Liver (tissue), 7 donors: ENCODE measurements at regions not wholly inside any gene's neighbourhood (a gene's known extent, or its start where the extent isn't known, plus 50 kb on each side); places are given as distances from the start of the nearest gene placed in this dataset.

ENCODE experiments used
- DNase-seq: peaks from one replicate; pipeline ENCODE4 v3.0.0-alpha.2; 2017; ENCODE audit warnings: low spot score
- H3K27ac ChIP-seq, 2 donors: one replicate each; pipeline ENCODE4 v1.7.0; 2013; ENCODE audit warnings: inconsistent platforms in 2 of 2, low read length in 2 of 2, control low read depth in 1 of 2, low read depth in 1 of 2, mild to moderate bottlenecking in 1 of 2
- H3K27me3 ChIP-seq, 4 donors: one replicate each; pipeline versions ENCODE4 v1.6.1 to v1.7.0; 2013; ENCODE audit warnings: low read length in 3 of 4, inconsistent platforms in 1 of 4, mild to moderate bottlenecking in 1 of 4, moderate library complexity in 1 of 4; ENCODE audit not compliant: control insufficient read depth in 4 of 4, insufficient read depth in 4 of 4
- H3K36me3 ChIP-seq, 4 donors: one replicate each; pipeline versions ENCODE4 v1.6.1 to v1.7.0; 2013; ENCODE audit warnings: low read length in 3 of 4, mild to moderate bottlenecking in 3 of 4, low read depth in 1 of 4, moderate library complexity in 1 of 4; ENCODE audit not compliant: control insufficient read depth in 4 of 4, insufficient read depth in 3 of 4
- H3K4me1 ChIP-seq, 4 donors: one replicate each; pipeline versions ENCODE4 v1.6.1 to v1.7.0; 2013; ENCODE audit warnings: low read length in 3 of 4, mild to moderate bottlenecking in 3 of 4, moderate library complexity in 1 of 4; ENCODE audit not compliant: control insufficient read depth in 4 of 4, insufficient read depth in 4 of 4
- H3K4me3 ChIP-seq, 3 donors: one replicate each; pipeline versions ENCODE4 v1.6.1 to v1.7.0; 2013; ENCODE audit warnings: low read length in 3 of 3, control low read depth in 1 of 3, low read depth in 1 of 3, mild to moderate bottlenecking in 1 of 3
- H3K9ac ChIP-seq, 2 donors: one replicate each; pipeline ENCODE4 v1.7.0; 2013; ENCODE audit warnings: low read length in 2 of 2, mild to moderate bottlenecking in 2 of 2, moderate library complexity in 2 of 2, control low read depth in 1 of 2, low read depth in 1 of 2
- H3K9me3 ChIP-seq, 4 donors: one replicate each; pipeline versions ENCODE4 v1.6.1 to v1.7.0; 2013; ENCODE audit warnings: low read length in 3 of 4; ENCODE audit not compliant: control insufficient read depth in 4 of 4
- EGR1 ChIP-seq, 2 donors: IDR thresholded peaks; 2 replicates each; pipeline ENCODE4 v1.6.1; 2016 to 2018; ENCODE audit warnings: antibody characterized with exemption in 2 of 2, low read depth in 2 of 2
- FOXA2 ChIP-seq: IDR thresholded peaks from 2 replicates; pipeline ENCODE4 v1.6.1; 2016; ENCODE audit warnings: antibody characterized with exemption
- GABPA ChIP-seq, 2 donors: IDR thresholded peaks in 1 of 2; conservative IDR thresholded peaks in 1 of 2; 2 replicates each; pipeline ENCODE4 v1.6.1; 2016; ENCODE audit warnings: antibody characterized with exemption in 2 of 2, mild to moderate bottlenecking in 1 of 2, moderate library complexity in 1 of 2
- HNF4A ChIP-seq, 2 donors: conservative IDR thresholded peaks; 2 replicates each; pipeline ENCODE4 v1.6.1; 2016; ENCODE audit warnings: antibody characterized with exemption in 2 of 2, mild to moderate bottlenecking in 2 of 2
- HNF4G ChIP-seq: IDR thresholded peaks from 2 replicates; pipeline ENCODE4 v1.6.1; 2016; ENCODE audit warnings: antibody characterized with exemption
- JUND ChIP-seq, 2 donors: IDR thresholded peaks; 2 replicates each; pipeline ENCODE4 v1.6.1; 2016; ENCODE audit warnings: antibody characterized with exemption in 2 of 2
- NR2F2 ChIP-seq: IDR thresholded peaks from 2 replicates; pipeline ENCODE4 v1.6.1; 2016; ENCODE audit warnings: antibody characterized with exemption
- RAD21 ChIP-seq, 2 donors: IDR thresholded peaks; 2 replicates each; pipeline ENCODE4 v1.6.1; 2016; ENCODE audit warnings: antibody characterized with exemption in 2 of 2, mild to moderate bottlenecking in 2 of 2
- RXRA ChIP-seq, 2 donors: IDR thresholded peaks; 2 replicates each; pipeline ENCODE4 v1.6.1; 2017 to 2018; ENCODE audit warnings: antibody characterized with exemption in 2 of 2, mild to moderate bottlenecking in 1 of 2
- SP1 ChIP-seq: IDR thresholded peaks from 2 replicates; pipeline ENCODE4 v1.6.1; 2018; ENCODE audit warnings: antibody characterized with exemption, mild to moderate bottlenecking
- WGBS: extraction: QIAGEN DNeasy Blood & Tissue Kit; methylation state at CpG from one replicate; pipeline ENCODE4 v1.1.7; 2013; 5-methylcytosine and 5-hydroxymethylcytosine counted together
- TF ChIP-seq, protein P1 (sequence below): IDR thresholded peaks from 2 replicates; pipeline ENCODE4 v1.6.1; 2016; ENCODE audit warnings: antibody characterized with exemption, mild to moderate bottlenecking
- TF ChIP-seq, protein P2 (sequence below): IDR thresholded peaks from 2 replicates; pipeline ENCODE4 v1.6.1; 2016; ENCODE audit warnings: antibody characterized with exemption
- TF ChIP-seq, protein P3 (sequence below): IDR thresholded peaks from 2 replicates; pipeline ENCODE4 v1.6.1; 2016; ENCODE audit warnings: antibody characterized with exemption
- donor health status: healthy.
- donor health status: healthy.
- donor health status: healthy.
- donor health status: healthy.

DNA sequence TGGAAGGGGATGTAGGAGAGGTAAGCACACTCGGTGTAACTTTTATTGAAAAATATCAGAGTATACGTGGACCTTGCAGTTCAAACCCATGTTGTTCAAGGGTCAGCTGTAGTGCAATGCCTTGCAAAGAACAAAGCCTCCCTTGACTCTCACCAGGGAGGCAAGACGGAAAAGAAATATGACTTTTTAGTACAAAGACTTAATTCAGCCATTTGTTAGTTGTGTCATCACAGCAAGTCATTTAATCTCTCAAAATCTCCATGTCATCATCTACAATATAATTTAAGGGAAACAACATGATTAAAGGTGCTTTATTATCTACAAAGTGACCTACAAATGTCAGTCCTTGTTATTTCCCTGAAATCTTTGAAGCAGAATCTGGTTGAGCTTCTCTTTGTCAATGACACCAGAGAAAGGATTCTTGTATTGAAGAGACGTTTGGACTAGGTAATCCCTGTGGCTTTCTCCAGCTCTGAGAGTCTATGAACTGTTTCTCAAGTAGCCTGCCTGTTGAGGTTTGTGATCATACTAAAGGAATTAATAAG, 502.8 kb downstream of the REEP3 start:
- TF ChIP-seq RAD21 (IDR thresholded peaks at IDR 0.05) (no peak), FOXA2 (no peak), RXRA (IDR thresholded peaks at IDR 0.05) (no peak), JUND (IDR thresholded peaks at IDR 0.05) (no peak), SP1 (no peak)
- TF ChIP-seq, protein P1, sequence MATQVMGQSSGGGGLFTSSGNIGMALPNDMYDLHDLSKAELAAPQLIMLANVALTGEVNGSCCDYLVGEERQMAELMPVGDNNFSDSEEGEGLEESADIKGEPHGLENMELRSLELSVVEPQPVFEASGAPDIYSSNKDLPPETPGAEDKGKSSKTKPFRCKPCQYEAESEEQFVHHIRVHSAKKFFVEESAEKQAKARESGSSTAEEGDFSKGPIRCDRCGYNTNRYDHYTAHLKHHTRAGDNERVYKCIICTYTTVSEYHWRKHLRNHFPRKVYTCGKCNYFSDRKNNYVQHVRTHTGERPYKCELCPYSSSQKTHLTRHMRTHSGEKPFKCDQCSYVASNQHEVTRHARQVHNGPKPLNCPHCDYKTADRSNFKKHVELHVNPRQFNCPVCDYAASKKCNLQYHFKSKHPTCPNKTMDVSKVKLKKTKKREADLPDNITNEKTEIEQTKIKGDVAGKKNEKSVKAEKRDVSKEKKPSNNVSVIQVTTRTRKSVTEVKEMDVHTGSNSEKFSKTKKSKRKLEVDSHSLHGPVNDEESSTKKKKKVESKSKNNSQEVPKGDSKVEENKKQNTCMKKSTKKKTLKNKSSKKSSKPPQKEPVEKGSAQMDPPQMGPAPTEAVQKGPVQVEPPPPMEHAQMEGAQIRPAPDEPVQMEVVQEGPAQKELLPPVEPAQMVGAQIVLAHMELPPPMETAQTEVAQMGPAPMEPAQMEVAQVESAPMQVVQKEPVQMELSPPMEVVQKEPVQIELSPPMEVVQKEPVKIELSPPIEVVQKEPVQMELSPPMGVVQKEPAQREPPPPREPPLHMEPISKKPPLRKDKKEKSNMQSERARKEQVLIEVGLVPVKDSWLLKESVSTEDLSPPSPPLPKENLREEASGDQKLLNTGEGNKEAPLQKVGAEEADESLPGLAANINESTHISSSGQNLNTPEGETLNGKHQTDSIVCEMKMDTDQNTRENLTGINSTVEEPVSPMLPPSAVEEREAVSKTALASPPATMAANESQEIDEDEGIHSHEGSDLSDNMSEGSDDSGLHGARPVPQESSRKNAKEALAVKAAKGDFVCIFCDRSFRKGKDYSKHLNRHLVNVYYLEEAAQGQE = no peak
- TF ChIP-seq, protein P2, sequence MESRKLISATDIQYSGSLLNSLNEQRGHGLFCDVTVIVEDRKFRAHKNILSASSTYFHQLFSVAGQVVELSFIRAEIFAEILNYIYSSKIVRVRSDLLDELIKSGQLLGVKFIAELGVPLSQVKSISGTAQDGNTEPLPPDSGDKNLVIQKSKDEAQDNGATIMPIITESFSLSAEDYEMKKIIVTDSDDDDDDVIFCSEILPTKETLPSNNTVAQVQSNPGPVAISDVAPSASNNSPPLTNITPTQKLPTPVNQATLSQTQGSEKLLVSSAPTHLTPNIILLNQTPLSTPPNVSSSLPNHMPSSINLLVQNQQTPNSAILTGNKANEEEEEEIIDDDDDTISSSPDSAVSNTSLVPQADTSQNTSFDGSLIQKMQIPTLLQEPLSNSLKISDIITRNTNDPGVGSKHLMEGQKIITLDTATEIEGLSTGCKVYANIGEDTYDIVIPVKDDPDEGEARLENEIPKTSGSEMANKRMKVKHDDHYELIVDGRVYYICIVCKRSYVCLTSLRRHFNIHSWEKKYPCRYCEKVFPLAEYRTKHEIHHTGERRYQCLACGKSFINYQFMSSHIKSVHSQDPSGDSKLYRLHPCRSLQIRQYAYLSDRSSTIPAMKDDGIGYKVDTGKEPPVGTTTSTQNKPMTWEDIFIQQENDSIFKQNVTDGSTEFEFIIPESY = no peak
- no peak overlapping the region for H3K27ac ChIP-seq
- no peaks in the 10 kb centered on the region for H3K36me3 ChIP-seq
- 74% methylated on average over 4 of the region's 4 CpGs for WGBS
- H3K27me3 ChIP-seq = no peaks in the 10 kb centered on the region
- peaks cover 0 to 2% (median 0%) of the 10 kb centered on the region in 4 donors for H3K9me3 ChIP-seq
- H3K4me3 ChIP-seq = no peak overlapping the region
- DNase-seq = no peak
- no peak overlapping the region for H3K9ac ChIP-seq
- no peaks in the 10 kb centered on the region for H3K4me1 ChIP-seq

- no peaks in the 10 kb centered on the region for H3K9me3 ChIP-seq
- 93% methylated on average over 3 of the region's 3 CpGs for WGBS
- H3K36me3 ChIP-seq = no peaks in the 10 kb centered on the region
- TF ChIP-seq EGR1 (IDR thresholded peaks at IDR 0.05; ENCODE audit: low read depth in 2 of 2) (no peak), HNF4A (conservative IDR thresholded peaks at IDR 0.05) (no peak), SP1 (no peak), HNF4G (no peak), GABPA (IDR thresholded peaks at IDR 0.05 in 1 of 2, conservative IDR thresholded peaks at IDR 0.05 in 1 of 2) (no peak), NR2F2 (no peak), RAD21 (IDR thresholded peaks at IDR 0.05) (no peak), JUND (IDR thresholded peaks at IDR 0.05) (no peak)
- TF ChIP-seq, protein P3, sequence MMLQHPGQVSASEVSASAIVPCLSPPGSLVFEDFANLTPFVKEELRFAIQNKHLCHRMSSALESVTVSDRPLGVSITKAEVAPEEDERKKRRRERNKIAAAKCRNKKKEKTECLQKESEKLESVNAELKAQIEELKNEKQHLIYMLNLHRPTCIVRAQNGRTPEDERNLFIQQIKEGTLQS = no peak
- TF ChIP-seq, protein P1 = no peak
- H3K9ac ChIP-seq = no peak overlapping the region
- no peak overlapping the region for H3K4me3 ChIP-seq
- H3K27ac ChIP-seq = no peak overlapping the region
- no peaks in the 10 kb centered on the region for H3K27me3 ChIP-seq
- DNase-seq = no peak
- no peaks in the 10 kb centered on the region for H3K4me1 ChIP-seq
Measured at GRCh38 chr10:64033711-64034110, 512.5 kb downstream of the REEP3 start.
